ENCODE measurements at regions not wholly inside any gene's neighbourhood (a gene's known extent, or its start where the extent isn't known, plus 50 kb on each side); places are given as distances from the start of the nearest gene placed in this dataset.

DNA sequence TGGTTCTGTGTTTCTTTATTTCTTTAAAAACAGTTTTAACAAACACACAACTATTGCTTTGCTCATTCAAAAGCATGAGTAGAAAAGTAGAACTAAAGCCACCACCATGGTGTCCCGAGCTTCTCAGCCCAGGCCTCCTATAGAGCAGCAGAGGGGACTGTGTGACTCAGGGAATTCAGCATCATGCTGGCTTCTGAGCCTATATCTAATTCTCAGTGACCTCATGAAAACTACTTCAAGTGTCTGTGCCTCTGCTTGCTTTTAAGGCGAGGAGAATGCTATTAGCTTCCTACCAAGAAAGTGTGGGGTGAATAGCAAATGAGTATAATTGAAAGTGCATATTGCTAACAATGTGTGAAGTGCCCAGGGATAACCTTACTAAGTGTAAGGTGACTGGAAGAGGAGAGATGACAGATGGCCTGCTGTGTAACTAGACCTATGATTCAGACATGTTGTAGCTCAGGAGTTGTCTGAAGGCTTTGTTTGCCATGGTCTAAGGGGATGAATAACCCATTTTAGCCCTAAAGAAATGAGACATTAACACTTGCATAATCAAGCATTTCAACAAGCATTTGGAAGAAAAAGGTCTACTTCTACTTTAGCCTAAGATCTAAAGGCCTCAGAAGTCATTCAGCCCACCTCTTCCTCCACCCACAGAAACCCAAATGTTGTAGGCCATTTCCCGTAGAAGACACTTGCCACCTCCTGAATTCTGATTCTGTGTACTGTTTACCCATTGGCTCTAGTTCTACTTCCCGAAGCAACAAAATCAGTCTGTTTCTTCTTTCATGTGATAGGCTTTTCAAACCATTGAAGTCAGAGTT is 121.5 kb upstream of the ARG1 start:
- in situ Hi-C loops (cut with MboI; ENCODE audit: low sequenced_read_pairs): no loop called here
- Histone ChIP-seq H2BK15ac (ENCODE audit: low read depth, low read length) (no peak overlapping the region), H3K4me1 (ENCODE audit: control insufficient read depth, insufficient read depth, low read length) (no peaks in the 10 kb centered on the region), H4K8ac (ENCODE audit: low read depth in 2 of 2, low read length in 2 of 2) (no peak overlapping the region), H3K36me3 (ENCODE audit: control insufficient read depth, insufficient read depth, low read length) (no peaks in the 10 kb centered on the region), H2BK20ac (ENCODE audit: low read depth, low read length) (no peak overlapping the region), H4K20me1 (ENCODE audit: insufficient read depth, low read length) (no peaks in the 10 kb centered on the region), H3K9me1 (ENCODE audit: insufficient read depth, low read length) (no peaks in the 10 kb centered on the region), H4K5ac (ENCODE audit: low read depth, low read length) (no peak overlapping the region), H3K27ac (ENCODE audit: insufficient read depth, low read length) (no peak overlapping the region), H3K14ac (replicated peaks; ENCODE audit: low read depth, low read length) (no peak overlapping the region), H2AK9ac (replicated peaks; ENCODE audit: low read depth, low read length, poor library complexity) (no peak overlapping the region), H3K18ac (ENCODE audit: low read depth, low read length) (no peak overlapping the region), H3K9me3 (ENCODE audit: control insufficient read depth, insufficient read depth, low read length) (no peaks in the 10 kb centered on the region), H2AK5ac (ENCODE audit: low read depth, low read length) (no peak overlapping the region), H3K4me2 (ENCODE audit: low read depth, low read length) (no peak overlapping the region), H3K4me3 (ENCODE audit: insufficient read depth, low read depth, low read length) (no peak overlapping the region), H2BK5ac (ENCODE audit: low read depth, low read length, poor library complexity, severe bottlenecking) (no peak overlapping the region), H4K91ac (ENCODE audit: insufficient read depth, low read depth, low read length) (no peak overlapping the region), H3K56ac (ENCODE audit: extremely low read depth, insufficient read depth, low read length) (no peak overlapping the region), H3K79me1 (ENCODE audit: low read depth in 1 of 2, low read length in 2 of 2) (no peaks in the 10 kb centered on the region), H3K23ac (ENCODE audit: low read depth, low read length) (no peak overlapping the region), H2AFZ (replicated peaks; ENCODE audit: low read length, poor library complexity) (no peak overlapping the region), H3K27me3 (ENCODE audit: control insufficient read depth, insufficient read depth, low read length) (peaks cover 11% of the 10 kb centered on the region; the same call in 1 of the 2 replicates), H3K4ac (ENCODE audit: low read depth, low read length) (no peak overlapping the region), H2BK120ac (ENCODE audit: low read depth, low read length) (no peak overlapping the region), H3K9ac (ENCODE audit: low read depth, low read length) (no peak overlapping the region)
- no CpG with 5 or more reads among the region's 4 CpGs for WGBS, 2 experiments (ENCODE audit: extremely low coverage in 2 of 2, insufficient read length in 1 of 2)
- ChIA-PET CTCF (no interaction called here), POLR2A (ENCODE audit: unreplicated experiment) (no interaction called here)
- dilution Hi-C loops (cut with HindIII; ENCODE audit: low sequenced_read_pairs, unreplicated experiment): no loop called here
- TF ChIP-seq MAFK (IDR thresholded peaks at IDR 0.05; ENCODE audit: low read depth, low read length): no peak
- TF ChIP-seq NFE2L2 (IDR thresholded peaks at IDR 0.05; ENCODE audit: low read depth, low read length): no peak
- no peak for TF ChIP-seq RCOR1 (IDR thresholded peaks at IDR 0.05; ENCODE audit: insufficient replicate concordance, low read length)
- no peak for TF ChIP-seq CEBPB (IDR thresholded peaks at IDR 0.05; ENCODE audit: low read depth, low read length)
- no peak for DNase-seq
- ATAC-seq (ENCODE audit: low read depth): no peak
- BruUV-seq (replicated peaks): no TSS peak
- intact Hi-C loops (cut with micrococcal nuclease): no loop called here
